SK-N-SH treated with all-trans-retinoic acid at 6 μM for 48 hours (cell line): ENCODE measurements at regions not wholly inside any gene's neighbourhood (a gene's known extent, or its start where the extent isn't known, plus 50 kb on each side); places are given as distances from the start of the nearest gene placed in this dataset.

ENCODE experiments used
- ATAC-seq: fragments of 200-7000 bp; cut with Tn5 transposase; 3 replicates; pipeline ENCODE4 v1.9.1; 2020; ENCODE audit warnings: mild to moderate bottlenecking, moderate library complexity
- BACH2 ChIP-seq: fragments of 250-450 bp; sonication (Bioruptor Pico); IDR thresholded peaks from 2 replicates; pipeline ENCODE4 v1.9.0; 2021; ENCODE audit warnings: mild to moderate bottlenecking, borderline replicate concordance
- CSRNP3 ChIP-seq: fragments of 250-450 bp; sonication (Bioruptor Pico); IDR thresholded peaks from 2 replicates; pipeline ENCODE4 v1.5.1; 2021; ENCODE audit warnings: mild to moderate bottlenecking, moderate library complexity
- ESRRG ChIP-seq: fragments of 250-450 bp; sonication (Bioruptor Pico); IDR thresholded peaks from 2 replicates; pipeline ENCODE4 v1.6.1; 2021; ENCODE audit warnings: mild to moderate bottlenecking
- GLIS3 ChIP-seq: fragments of 250-450 bp; sonication (Bioruptor Pico); IDR thresholded peaks from 2 replicates; pipeline ENCODE4 v1.5.0; 2020; ENCODE audit warnings: mild to moderate bottlenecking, moderate library complexity
- ISL1 ChIP-seq: fragments of 250-450 bp; sonication (Bioruptor Pico); IDR thresholded peaks from 2 replicates; pipeline ENCODE4 v2.1.2; 2022; ENCODE audit warnings: mild to moderate bottlenecking, moderate library complexity
- OSR1 ChIP-seq: fragments of 250-450 bp; sonication (Bioruptor Pico); IDR thresholded peaks from 2 replicates; pipeline ENCODE4 v1.8.0; 2022; ENCODE audit warnings: moderate library complexity, mild to moderate bottlenecking, inconsistent platforms
- PATZ1 ChIP-seq: fragments of 250-450 bp; sonication (Bioruptor Pico); IDR thresholded peaks from 2 replicates; pipeline ENCODE4 v1.8.0; 2020; ENCODE audit warnings: mild to moderate bottlenecking, moderate library complexity, borderline replicate concordance
- PPARA ChIP-seq: fragments of 250-450 bp; sonication (Bioruptor Pico); IDR thresholded peaks from 2 replicates; pipeline ENCODE4 v1.5.0; 2020; ENCODE audit warnings: mild to moderate bottlenecking, borderline replicate concordance
- RARB ChIP-seq: fragments of 250-450 bp; sonication (Bioruptor Pico); IDR thresholded peaks from 2 replicates; pipeline ENCODE4 v1.8.0; 2021; ENCODE audit warnings: mild to moderate bottlenecking, moderate library complexity
- SNAI2 ChIP-seq: fragments of 250-450 bp; sonication (Bioruptor Pico); IDR thresholded peaks from 2 replicates; pipeline ENCODE4 v1.5.0; 2020; ENCODE audit warnings: mild to moderate bottlenecking, moderate library complexity
- TOX ChIP-seq: fragments of 250-450 bp; sonication (Bioruptor Pico); IDR thresholded peaks from 2 replicates; pipeline ENCODE4 v1.8.0; 2021; ENCODE audit warnings: mild to moderate bottlenecking, moderate library complexity, borderline replicate concordance
- TSHZ2 ChIP-seq: fragments of 250-450 bp; sonication (Bioruptor Pico); IDR thresholded peaks from 2 replicates; pipeline ENCODE4 v1.5.0; 2020; ENCODE audit warnings: mild to moderate bottlenecking, moderate library complexity
- ZC3H10 ChIP-seq: fragments of 250-450 bp; sonication (Bioruptor Pico); IDR thresholded peaks from 2 replicates; pipeline ENCODE4 v1.5.1; 2021; ENCODE audit warnings: mild to moderate bottlenecking, moderate library complexity
- ZFP3 ChIP-seq: fragments of 250-450 bp; sonication (Bioruptor Pico); IDR thresholded peaks from 2 replicates; pipeline ENCODE4 v1.5.0; 2020; ENCODE audit warnings: mild to moderate bottlenecking, moderate library complexity
- ZNF565 ChIP-seq: fragments of 450-650 bp; formaldehyde crosslinking; conservative IDR thresholded peaks from 2 replicates; pipeline ENCODE4 v1.5.0; 2020; ENCODE audit warnings: low read depth, mild to moderate bottlenecking, moderate library complexity
- ZNF8 ChIP-seq: fragments of 450-650 bp; formaldehyde crosslinking; IDR thresholded peaks from 2 replicates; pipeline ENCODE4 v1.5.0; 2020; ENCODE audit warnings: mild to moderate bottlenecking, moderate library complexity

- TF ChIP-seq CSRNP3 (no peak), ISL1 (no peak), BACH2 (CRISPR knock-in tag) (no peak), ZFP3 (no peak), GLIS3 (CRISPR knock-in tag) (no peak), PATZ1 (CRISPR knock-in tag) (no peak), ESRRG (CRISPR knock-in tag) (no peak), TSHZ2 (no peak)
- TF ChIP-seq, all 23 proteins: peak for 0
- no peak for ATAC-seq
These were observed 277.7 kb upstream of the MAP2 start for GRCh38 chr2:209145941-209146681.

- TF ChIP-seq ZNF8 (CRISPR knock-in tag) (no peak), CSRNP3 (no peak), RARB (no peak)
- ATAC-seq: no peak
These were observed 277.0 kb upstream of the MAP2 start for GRCh38 chr2:209146682-209147320.

GRCh38 chr2:209147981-209148380 is 275.9 kb upstream of the MAP2 start:
- TF ChIP-seq ZC3H10 (CRISPR knock-in tag) (no peak), TOX (CRISPR knock-in tag) (no peak), SNAI2 (no peak), CSRNP3 (no peak), OSR1 (CRISPR knock-in tag) (no peak), TSHZ2 (no peak), PATZ1 (CRISPR knock-in tag) (no peak), PPARA (CRISPR knock-in tag) (no peak), ZNF565 (CRISPR knock-in tag) (no peak)
- ATAC-seq: no peak
